ENCODE measurements at regions not wholly inside any gene's neighbourhood (a gene's known extent, or its start where the extent isn't known, plus 50 kb on each side); places are given as distances from the start of the nearest gene placed in this dataset.

DNA sequence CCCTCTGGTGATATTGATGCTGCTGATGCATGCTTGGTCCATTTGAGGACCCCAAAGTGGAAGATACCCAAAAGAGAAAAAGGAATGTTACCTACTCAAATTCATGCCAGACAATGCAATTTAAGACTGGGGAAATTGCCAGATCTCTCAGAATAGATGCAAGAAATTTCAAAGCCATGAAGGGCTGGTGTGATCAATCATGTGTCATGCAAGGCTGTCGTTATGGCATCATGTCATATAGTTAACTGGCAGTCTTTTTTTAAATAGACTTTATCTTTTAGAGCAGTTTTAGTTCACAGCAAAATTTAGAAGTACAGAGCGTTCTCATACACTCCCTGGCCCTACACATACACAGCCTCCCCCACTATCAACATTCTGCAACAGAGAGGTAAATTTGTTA, 53.1 kb upstream of the ABHD2 start:
- TF ChIP-seq, protein P1, sequence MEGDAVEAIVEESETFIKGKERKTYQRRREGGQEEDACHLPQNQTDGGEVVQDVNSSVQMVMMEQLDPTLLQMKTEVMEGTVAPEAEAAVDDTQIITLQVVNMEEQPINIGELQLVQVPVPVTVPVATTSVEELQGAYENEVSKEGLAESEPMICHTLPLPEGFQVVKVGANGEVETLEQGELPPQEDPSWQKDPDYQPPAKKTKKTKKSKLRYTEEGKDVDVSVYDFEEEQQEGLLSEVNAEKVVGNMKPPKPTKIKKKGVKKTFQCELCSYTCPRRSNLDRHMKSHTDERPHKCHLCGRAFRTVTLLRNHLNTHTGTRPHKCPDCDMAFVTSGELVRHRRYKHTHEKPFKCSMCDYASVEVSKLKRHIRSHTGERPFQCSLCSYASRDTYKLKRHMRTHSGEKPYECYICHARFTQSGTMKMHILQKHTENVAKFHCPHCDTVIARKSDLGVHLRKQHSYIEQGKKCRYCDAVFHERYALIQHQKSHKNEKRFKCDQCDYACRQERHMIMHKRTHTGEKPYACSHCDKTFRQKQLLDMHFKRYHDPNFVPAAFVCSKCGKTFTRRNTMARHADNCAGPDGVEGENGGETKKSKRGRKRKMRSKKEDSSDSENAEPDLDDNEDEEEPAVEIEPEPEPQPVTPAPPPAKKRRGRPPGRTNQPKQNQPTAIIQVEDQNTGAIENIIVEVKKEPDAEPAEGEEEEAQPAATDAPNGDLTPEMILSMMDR (IDR thresholded peaks at IDR 0.05; ENCODE audit: control insufficient read depth, insufficient read depth, low read depth, low read length, missing control alignments), result no peak
- no peak overlapping the region for H3K4me3 ChIP-seq (ENCODE audit: control insufficient read depth, low read depth, low read length)
- DNase-seq (ENCODE audit: low read depth), result no peak

DNA sequence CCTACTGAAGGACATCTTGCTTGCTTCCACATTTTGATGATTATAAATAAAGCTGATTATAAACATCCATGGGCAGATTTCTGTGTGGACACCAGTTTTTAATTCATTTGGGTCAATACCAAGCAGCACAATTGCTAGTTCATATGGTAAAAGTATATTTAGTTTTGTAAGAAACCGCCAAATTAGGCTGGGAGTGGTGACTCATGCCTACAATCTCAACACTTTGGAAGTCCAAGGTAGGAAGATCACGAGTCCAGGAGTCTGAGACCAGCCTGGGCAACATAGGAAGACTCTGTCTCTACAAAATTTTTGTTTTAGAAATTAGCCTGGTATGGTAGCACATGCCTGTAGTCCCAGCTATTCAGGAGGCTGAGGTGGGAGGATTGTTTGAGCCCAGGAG, 52.6 kb upstream of the ABHD2 start:
- DNase-seq (ENCODE audit: low read depth), result no peak

DNA sequence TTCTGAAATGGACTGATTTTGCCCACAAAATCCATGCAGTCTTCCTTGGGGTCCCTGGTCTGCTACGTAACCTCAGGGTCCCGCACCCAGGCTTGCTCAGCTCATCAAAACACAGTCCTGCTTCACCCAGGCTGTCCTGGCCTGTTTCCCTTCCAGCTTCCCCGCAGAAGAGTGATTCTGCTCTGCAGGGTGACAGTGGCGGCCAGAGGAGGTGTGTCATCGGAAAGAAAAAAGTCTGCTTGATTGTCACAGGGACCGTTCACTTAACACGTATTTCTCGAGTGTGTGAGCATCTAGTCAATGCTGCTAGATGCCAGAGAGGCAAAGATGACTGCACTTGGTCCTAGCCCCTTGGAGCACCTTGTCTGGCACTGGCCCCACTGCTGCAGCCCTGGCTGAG, 50.1 kb upstream of the ABHD2 start:
- no peak overlapping the region for H3K4me3 ChIP-seq (ENCODE audit: control insufficient read depth, low read depth, low read length)
- no peak for DNase-seq (ENCODE audit: low read depth)
- TF ChIP-seq, protein P1 (IDR thresholded peaks at IDR 0.05; ENCODE audit: control insufficient read depth, insufficient read depth, low read depth, low read length, missing control alignments), result no peak

More for the DNA sequence above, 52.6 kb upstream of the ABHD2 start:
- no peak overlapping the region for H3K4me3 ChIP-seq (ENCODE audit: control insufficient read depth, low read depth, low read length)
- TF ChIP-seq, protein P1 (IDR thresholded peaks at IDR 0.05; ENCODE audit: control insufficient read depth, insufficient read depth, low read depth, low read length, missing control alignments), result no peak
